Liver (tissue), 8 donors: ENCODE measurements at regions not wholly inside any gene's neighbourhood (a gene's known extent, or its start where the extent isn't known, plus 50 kb on each side); places are given as distances from the start of the nearest gene placed in this dataset.

Experiments used
- DNase-seq: peaks from one replicate; pipeline ENCODE4 v3.0.0-alpha.2; 2017; ENCODE audit warnings: low spot score
- H3K27ac ChIP-seq, 2 donors: one replicate each; pipeline ENCODE4 v1.7.0; 2013; ENCODE audit warnings: inconsistent platforms in 2 of 2, low read length in 2 of 2, control low read depth in 1 of 2, low read depth in 1 of 2, mild to moderate bottlenecking in 1 of 2
- H3K27me3 ChIP-seq, 4 donors: one replicate each; pipeline versions ENCODE4 v1.6.1 to v1.7.0; 2013; ENCODE audit warnings: low read length in 3 of 4, inconsistent platforms in 1 of 4, mild to moderate bottlenecking in 1 of 4, moderate library complexity in 1 of 4; ENCODE audit not compliant: control insufficient read depth in 4 of 4, insufficient read depth in 4 of 4
- H3K36me3 ChIP-seq, 4 donors: one replicate each; pipeline versions ENCODE4 v1.6.1 to v1.7.0; 2013; ENCODE audit warnings: low read length in 3 of 4, mild to moderate bottlenecking in 3 of 4, low read depth in 1 of 4, moderate library complexity in 1 of 4; ENCODE audit not compliant: control insufficient read depth in 4 of 4, insufficient read depth in 3 of 4
- H3K4me1 ChIP-seq, 4 donors: one replicate each; pipeline versions ENCODE4 v1.6.1 to v1.7.0; 2013; ENCODE audit warnings: low read length in 3 of 4, mild to moderate bottlenecking in 3 of 4, moderate library complexity in 1 of 4; ENCODE audit not compliant: control insufficient read depth in 4 of 4, insufficient read depth in 4 of 4
- H3K4me3 ChIP-seq, 3 donors: one replicate each; pipeline versions ENCODE4 v1.6.1 to v1.7.0; 2013; ENCODE audit warnings: low read length in 3 of 3, control low read depth in 1 of 3, low read depth in 1 of 3, mild to moderate bottlenecking in 1 of 3
- H3K9ac ChIP-seq, 2 donors: one replicate each; pipeline ENCODE4 v1.7.0; 2013; ENCODE audit warnings: low read length in 2 of 2, mild to moderate bottlenecking in 2 of 2, moderate library complexity in 2 of 2, control low read depth in 1 of 2, low read depth in 1 of 2
- H3K9me3 ChIP-seq, 4 donors: one replicate each; pipeline versions ENCODE4 v1.6.1 to v1.7.0; 2013; ENCODE audit warnings: low read length in 3 of 4; ENCODE audit not compliant: control insufficient read depth in 4 of 4
- ATF3 ChIP-seq: IDR thresholded peaks from 2 replicates; pipeline ENCODE4 v1.6.1; 2016; ENCODE audit warnings: antibody characterized with exemption
- CTCF ChIP-seq: fragments of 150-350 bp; IDR thresholded peaks from 2 replicates; pipeline ENCODE4 v1.5.1; 2017; ENCODE audit warnings: improper control_type of control experiment, low read depth, low read length; ENCODE audit not compliant: missing input control
- EGR1 ChIP-seq, 2 donors: IDR thresholded peaks; 2 replicates each; pipeline ENCODE4 v1.6.1; 2016 to 2018; ENCODE audit warnings: antibody characterized with exemption in 2 of 2, low read depth in 2 of 2
- FOXA1 ChIP-seq: IDR thresholded peaks from 2 replicates; pipeline ENCODE4 v1.6.1; 2016; ENCODE audit warnings: antibody characterized with exemption
- FOXA2 ChIP-seq: IDR thresholded peaks from 2 replicates; pipeline ENCODE4 v1.6.1; 2016; ENCODE audit warnings: antibody characterized with exemption
- GABPA ChIP-seq, 2 donors: IDR thresholded peaks in 1 of 2; conservative IDR thresholded peaks in 1 of 2; 2 replicates each; pipeline ENCODE4 v1.6.1; 2016; ENCODE audit warnings: antibody characterized with exemption in 2 of 2, mild to moderate bottlenecking in 1 of 2, moderate library complexity in 1 of 2
- HNF4A ChIP-seq, 2 donors: conservative IDR thresholded peaks; 2 replicates each; pipeline ENCODE4 v1.6.1; 2016; ENCODE audit warnings: antibody characterized with exemption in 2 of 2, mild to moderate bottlenecking in 2 of 2
- HNF4G ChIP-seq: IDR thresholded peaks from 2 replicates; pipeline ENCODE4 v1.6.1; 2016; ENCODE audit warnings: antibody characterized with exemption
- JUND ChIP-seq, 2 donors: IDR thresholded peaks; 2 replicates each; pipeline ENCODE4 v1.6.1; 2016; ENCODE audit warnings: antibody characterized with exemption in 2 of 2
- MAX ChIP-seq: IDR thresholded peaks from 2 replicates; pipeline ENCODE4 v1.6.1; 2016; ENCODE audit warnings: antibody characterized with exemption
- NR2F2 ChIP-seq: IDR thresholded peaks from 2 replicates; pipeline ENCODE4 v1.6.1; 2016; ENCODE audit warnings: antibody characterized with exemption
- RAD21 ChIP-seq, 2 donors: IDR thresholded peaks; 2 replicates each; pipeline ENCODE4 v1.6.1; 2016; ENCODE audit warnings: antibody characterized with exemption in 2 of 2, mild to moderate bottlenecking in 2 of 2
- RXRA ChIP-seq, 2 donors: IDR thresholded peaks; 2 replicates each; pipeline ENCODE4 v1.6.1; 2017 to 2018; ENCODE audit warnings: antibody characterized with exemption in 2 of 2, mild to moderate bottlenecking in 1 of 2
- SP1 ChIP-seq: IDR thresholded peaks from 2 replicates; pipeline ENCODE4 v1.6.1; 2018; ENCODE audit warnings: antibody characterized with exemption, mild to moderate bottlenecking
- TAF1 ChIP-seq: conservative IDR thresholded peaks from 2 replicates; pipeline ENCODE4 v1.6.1; 2016; ENCODE audit warnings: antibody characterized with exemption, mild to moderate bottlenecking
- YY1 ChIP-seq: IDR thresholded peaks from 2 replicates; pipeline ENCODE4 v1.6.1; 2016; ENCODE audit warnings: antibody characterized with exemption, mild to moderate bottlenecking
- ZBTB33 ChIP-seq: IDR thresholded peaks from 2 replicates; pipeline ENCODE4 v1.6.1; 2016; ENCODE audit warnings: antibody characterized with exemption
- WGBS: extraction: QIAGEN DNeasy Blood & Tissue Kit; methylation state at CpG from one replicate; pipeline ENCODE4 v1.1.7; 2013; 5-methylcytosine and 5-hydroxymethylcytosine counted together
- donor health status: healthy.
- donor health status: healthy.
- donor health status: healthy.
- donor health status: healthy.
- donor health status: healthy.

GRCh38 chr13:78098249-78098648 lies 179.6 kb upstream of the EDNRB start:
- Histone ChIP-seq H3K27me3 (no peaks in the 10 kb centered on the region), H3K9ac (no peak overlapping the region), H3K4me1 (no peaks in the 10 kb centered on the region), H3K9me3 (no peaks in the 10 kb centered on the region), H3K27ac (no peak overlapping the region), H3K4me3 (no peak overlapping the region), H3K36me3 (no peaks in the 10 kb centered on the region)
- 55% methylated on average over 3 of the region's 3 CpGs for WGBS
- DNase-seq = no peak
- no peak for TF ChIP-seq CTCF
- TF ChIP-seq RXRA (IDR thresholded peaks at IDR 0.05) = no peak

- H3K4me3 ChIP-seq = no peak overlapping the region
- TF ChIP-seq RXRA (IDR thresholded peaks at IDR 0.05) = no peak
- TF ChIP-seq HNF4A (conservative IDR thresholded peaks at IDR 0.05) = no peak
- TF ChIP-seq TAF1 = no peak
- TF ChIP-seq MAX = no peak
- TF ChIP-seq SP1 = no peak
- no peak for TF ChIP-seq FOXA1
- no peak for TF ChIP-seq YY1
- TF ChIP-seq ATF3 = no peak
- TF ChIP-seq FOXA2 = no peak
- TF ChIP-seq JUND (IDR thresholded peaks at IDR 0.05) = no peak
- no peaks in the 10 kb centered on the region for H3K9me3 ChIP-seq
- no peaks in the 10 kb centered on the region for H3K27me3 ChIP-seq
- H3K4me1 ChIP-seq = no peaks in the 10 kb centered on the region
- no peak overlapping the region for H3K9ac ChIP-seq
- DNase-seq = no peak
- 92% methylated on average over 1 of the region's 1 CpG for WGBS
- H3K36me3 ChIP-seq = no peaks in the 10 kb centered on the region
- H3K27ac ChIP-seq = no peak overlapping the region
These were observed 177.6 kb upstream of the EDNRB start for GRCh38 chr13:78096221-78096620.

- H3K36me3 ChIP-seq = no peaks in the 10 kb centered on the region
- H3K4me3 ChIP-seq = no peak overlapping the region
- no peak overlapping the region for H3K27ac ChIP-seq
- H3K4me1 ChIP-seq = no peaks in the 10 kb centered on the region
- no peak overlapping the region for H3K9ac ChIP-seq
- no peak for DNase-seq
- 71% methylated on average over 4 of the region's 4 CpGs for WGBS
- no peaks in the 10 kb centered on the region for H3K27me3 ChIP-seq
- no peaks in the 10 kb centered on the region for H3K9me3 ChIP-seq
- TF ChIP-seq JUND (IDR thresholded peaks at IDR 0.05) (no peak), ZBTB33 (no peak), FOXA2 (no peak), EGR1 (IDR thresholded peaks at IDR 0.05; ENCODE audit: low read depth in 2 of 2) (no peak), FOXA1 (no peak), ATF3 (no peak), RAD21 (IDR thresholded peaks at IDR 0.05) (no peak), YY1 (no peak), GABPA (IDR thresholded peaks at IDR 0.05 in 1 of 2, conservative IDR thresholded peaks at IDR 0.05 in 1 of 2) (no peak), SP1 (no peak), HNF4G (no peak), RXRA (IDR thresholded peaks at IDR 0.05) (no peak), NR2F2 (no peak), TAF1 (no peak), HNF4A (conservative IDR thresholded peaks at IDR 0.05) (no peak), CTCF (no peak)
These were observed 169.5 kb upstream of the EDNRB start for GRCh38 chr13:78087966-78088678.
